LNCaP clone FGC (cell line): ENCODE measurements at regions not wholly inside any gene's neighbourhood (a gene's known extent, or its start where the extent isn't known, plus 50 kb on each side); places are given as distances from the start of the nearest gene placed in this dataset.

Experiments
- DNase-seq: peaks from one replicate; pipeline ENCODE4 v3.0.0-alpha.2; 2011; ENCODE audit warnings: low read depth
- H3K4me3 ChIP-seq: 2 replicates; pipeline ENCODE4 v1.5.1; 2011; ENCODE audit warnings: mild to moderate bottlenecking, low read depth, low read length, control low read depth
- CTCF ChIP-seq: IDR thresholded peaks from 2 replicates; pipeline ENCODE4 v1.5.1; 2012; ENCODE audit warnings: mild to moderate bottlenecking; ENCODE audit not compliant: control insufficient read depth, insufficient read depth; ENCODE audit errors: extremely low read depth

- TF ChIP-seq CTCF: no peak
- no peak overlapping the region for H3K4me3 ChIP-seq
- DNase-seq: no peak
Measured at GRCh38 chr1:103333141-103333540, 192.4 kb upstream of the RNPC3 start.

GRCh38 chr1:103327054-103327719 lies 198.3 kb upstream of the RNPC3 start:
- TF ChIP-seq CTCF: no peak
- H3K4me3 ChIP-seq: no peak overlapping the region
- no peak for DNase-seq

GRCh38 chr1:103326595-103326994 lies 198.9 kb upstream of the RNPC3 start:
- no peak overlapping the region for H3K4me3 ChIP-seq
- TF ChIP-seq CTCF: no peak
- no peak for DNase-seq

GRCh38 chr1:103309786-103310185 lies 201.5 kb upstream of the COL11A1 start:
- no peak overlapping the region for H3K4me3 ChIP-seq
- no peak for TF ChIP-seq CTCF
- DNase-seq: no peak

GRCh38 chr1:103307751-103308150 lies 199.4 kb upstream of the COL11A1 start:
- TF ChIP-seq CTCF: no peak
- no peak for DNase-seq
- no peak overlapping the region for H3K4me3 ChIP-seq

GRCh38 chr1:103283841-103284669 lies 175.7 kb upstream of the COL11A1 start:
- DNase-seq: no peak
- H3K4me3 ChIP-seq: no peak overlapping the region
- no peak for TF ChIP-seq CTCF
